MCF 10A (cell line): ENCODE measurements at regions not wholly inside any gene's neighbourhood (a gene's known extent, or its start where the extent isn't known, plus 50 kb on each side); places are given as distances from the start of the nearest gene placed in this dataset.

Experiments
- BruUV-seq: library from RNA; stranded (reverse); fragments of 400-500 nt; replicated peaks from 2 replicates; lab custom pipeline; 2021; lab: Mats Ljungman, UMichigan
- CTCF ChIA-PET: fragments of 300-600 bp; sonication (Branson Sonifier 250); formaldehyde crosslinking; extraction: SDS; loops from one replicate; lab custom pipeline; 2021; ENCODE audit warnings: antibody characterized with exemption, inconsistent platforms; lab: Yijun Ruan, JAX
- POLR2A ChIA-PET: fragments of 300-600, 350-650 bp; sonication (Branson Sonifier 250); formaldehyde crosslinking; extraction: SDS; loops from one replicate; lab custom pipeline; 2020; ENCODE audit warnings: antibody characterized with exemption, inconsistent platforms; lab: Yijun Ruan, JAX
- DNase-seq: peaks from one replicate; pipeline ENCODE4 v3.0.0-alpha.2; 2018; ENCODE audit not compliant: unreplicated experiment
- H3K27ac Mint-ChIP-seq: one replicate; pipeline ENCODE4 v1.8.0; 2022; ENCODE audit warnings: mild to moderate bottlenecking, low read depth, mixed read lengths; ENCODE audit not compliant: unreplicated experiment
- H3K27me3 Mint-ChIP-seq: one replicate; pipeline ENCODE4 v1.8.0; 2022; ENCODE audit warnings: mixed read lengths; ENCODE audit not compliant: insufficient read depth, unreplicated experiment
- H3K36me3 Mint-ChIP-seq: one replicate; pipeline ENCODE4 v1.8.0; 2022; ENCODE audit warnings: mild to moderate bottlenecking, moderate library complexity, mixed read lengths; ENCODE audit not compliant: insufficient read depth, unreplicated experiment
- H3K4me1 Mint-ChIP-seq: one replicate; pipeline ENCODE4 v1.8.0; 2022; ENCODE audit warnings: mixed read lengths; ENCODE audit not compliant: insufficient read depth, unreplicated experiment
- H3K4me3 Mint-ChIP-seq: one replicate; pipeline ENCODE4 v1.8.0; 2022; ENCODE audit warnings: mild to moderate bottlenecking, moderate library complexity, mixed read lengths; ENCODE audit not compliant: unreplicated experiment
- H3K9me3 Mint-ChIP-seq: one replicate; pipeline ENCODE4 v1.8.0; 2022; ENCODE audit warnings: mixed read lengths; ENCODE audit not compliant: unreplicated experiment
- intact Hi-C: fragments of 100-400 bp; cut with micrococcal nuclease; formaldehyde crosslinking; loops from 2 replicates; pipeline ENCODE4 v1.14.1; 2022
- TF ChIP-seq, protein P1 (sequence below): fragments of 200-600 bp; IDR thresholded peaks from one replicate; pipeline ENCODE4 v1.8.0; 2022; ENCODE audit warnings: antibody characterized with exemption, mild to moderate bottlenecking; ENCODE audit not compliant: unreplicated experiment

DNA sequence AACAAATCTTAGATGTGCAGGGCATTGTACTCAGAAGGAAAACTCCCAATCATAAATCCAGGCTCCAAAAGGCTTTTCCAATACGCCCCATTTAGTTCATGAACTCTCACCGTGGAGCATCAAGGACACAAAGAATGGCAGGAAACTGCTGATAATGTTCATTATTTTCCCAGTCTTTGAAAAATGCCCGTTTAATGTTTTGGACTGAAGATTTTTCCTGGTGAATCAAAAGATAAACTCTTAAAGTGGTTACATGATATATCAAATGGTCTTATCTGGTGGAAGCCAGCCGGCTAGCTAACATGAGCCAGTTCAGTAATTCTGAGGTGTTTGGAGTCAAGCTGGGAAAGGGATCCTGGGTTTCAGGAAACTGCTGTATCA is 62.1 kb upstream of the AP1S2 start:
- ChIA-PET POLR2A (no interaction called here), CTCF (interaction anchor here (1.1 kb wide), 1 partner anchor 14 kb away, joined by 3 read pairs; no protein-coding TSS in a partner anchor)
- H3K4me1 Mint-ChIP-seq = no peaks in the 10 kb centered on the region
- no TSS peak for BruUV-seq
- H3K27me3 Mint-ChIP-seq = peaks cover 91% of the 10 kb centered on the region
- intact Hi-C loops = no loop called here
- H3K9me3 Mint-ChIP-seq = no peaks in the 10 kb centered on the region
- H3K4me3 Mint-ChIP-seq = no peak overlapping the region
- H3K27ac Mint-ChIP-seq = no peak overlapping the region
- H3K36me3 Mint-ChIP-seq = no peaks in the 10 kb centered on the region
- DNase-seq = no peak
- TF ChIP-seq, protein P1, sequence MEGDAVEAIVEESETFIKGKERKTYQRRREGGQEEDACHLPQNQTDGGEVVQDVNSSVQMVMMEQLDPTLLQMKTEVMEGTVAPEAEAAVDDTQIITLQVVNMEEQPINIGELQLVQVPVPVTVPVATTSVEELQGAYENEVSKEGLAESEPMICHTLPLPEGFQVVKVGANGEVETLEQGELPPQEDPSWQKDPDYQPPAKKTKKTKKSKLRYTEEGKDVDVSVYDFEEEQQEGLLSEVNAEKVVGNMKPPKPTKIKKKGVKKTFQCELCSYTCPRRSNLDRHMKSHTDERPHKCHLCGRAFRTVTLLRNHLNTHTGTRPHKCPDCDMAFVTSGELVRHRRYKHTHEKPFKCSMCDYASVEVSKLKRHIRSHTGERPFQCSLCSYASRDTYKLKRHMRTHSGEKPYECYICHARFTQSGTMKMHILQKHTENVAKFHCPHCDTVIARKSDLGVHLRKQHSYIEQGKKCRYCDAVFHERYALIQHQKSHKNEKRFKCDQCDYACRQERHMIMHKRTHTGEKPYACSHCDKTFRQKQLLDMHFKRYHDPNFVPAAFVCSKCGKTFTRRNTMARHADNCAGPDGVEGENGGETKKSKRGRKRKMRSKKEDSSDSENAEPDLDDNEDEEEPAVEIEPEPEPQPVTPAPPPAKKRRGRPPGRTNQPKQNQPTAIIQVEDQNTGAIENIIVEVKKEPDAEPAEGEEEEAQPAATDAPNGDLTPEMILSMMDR = no peak

DNA sequence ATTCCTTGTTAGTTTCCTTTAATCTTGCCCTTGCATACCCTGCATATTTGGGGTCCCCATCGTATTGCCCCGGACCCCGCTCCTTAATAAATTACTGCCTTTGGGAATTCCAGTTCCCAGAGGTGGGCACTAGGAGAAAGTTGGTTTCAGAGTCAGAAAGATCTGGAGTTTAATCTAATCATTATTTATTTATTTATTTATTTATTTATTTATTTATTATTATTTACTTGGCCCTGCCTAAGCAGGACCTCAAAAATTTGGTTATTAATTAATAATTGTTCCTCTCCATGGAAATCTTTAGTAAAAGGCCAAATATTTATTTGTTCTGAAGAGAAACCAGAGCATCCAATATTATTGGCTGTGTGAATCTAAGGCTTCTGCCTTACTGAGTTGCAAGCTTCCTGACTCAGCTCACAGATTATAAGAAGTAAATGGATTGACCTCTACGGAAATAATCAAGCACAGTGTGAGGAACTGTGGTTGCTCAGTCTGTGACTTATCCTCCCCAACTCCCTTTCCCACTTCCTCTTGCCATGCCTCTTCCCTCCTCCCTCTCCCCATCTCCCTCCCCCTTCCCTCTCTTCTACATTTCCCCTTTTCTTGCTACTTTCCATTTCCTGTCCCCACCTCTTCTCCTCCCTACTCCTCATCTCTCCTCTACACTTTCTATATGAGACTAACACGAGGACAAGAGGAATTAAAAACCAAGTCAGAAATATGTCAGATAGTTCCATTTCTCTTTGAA is 61.5 kb upstream of the AP1S2 start:
- Mint-ChIP-seq H3K4me3 (no peak overlapping the region), H3K27ac (no peak overlapping the region), H3K36me3 (no peaks in the 10 kb centered on the region), H3K9me3 (no peaks in the 10 kb centered on the region), H3K4me1 (no peaks in the 10 kb centered on the region), H3K27me3 (peaks cover 93% of the 10 kb centered on the region)
- intact Hi-C loops = no loop called here
- TF ChIP-seq, protein P1 = no peak
- no TSS peak for BruUV-seq
- POLR2A ChIA-PET = no interaction called here
- CTCF ChIA-PET = interaction anchor here (0.6 to 1.1 kb wide), 2 partner anchors 14 to 259 kb away, joined by 3 read pairs; no protein-coding TSS in a partner anchor
- DNase-seq = no peak

DNA sequence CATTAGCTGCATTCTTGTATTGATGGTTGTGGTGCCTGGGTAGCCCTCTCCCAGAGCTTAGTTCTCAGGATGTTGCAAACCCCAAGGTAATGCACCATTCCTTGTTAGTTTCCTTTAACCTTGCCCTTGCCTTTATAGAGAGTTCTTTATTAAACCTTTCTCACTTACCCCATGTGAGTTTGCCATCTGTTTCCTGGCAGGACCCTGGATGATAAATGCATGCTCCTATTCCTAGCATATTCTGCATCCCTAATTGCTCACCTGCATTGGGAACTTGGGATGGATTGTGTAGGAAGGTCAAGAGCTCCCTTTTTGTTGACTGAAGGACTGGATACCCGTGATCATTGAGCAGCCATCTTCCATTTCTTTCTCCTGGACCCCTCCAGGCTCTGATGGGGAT is 59.9 kb upstream of the AP1S2 start:
- POLR2A ChIA-PET = interaction anchor here (0.7 kb wide), 1 partner anchor 145 kb away, joined by 4 read pairs; no protein-coding TSS in a partner anchor
- no TSS peak for BruUV-seq
- H3K27me3 Mint-ChIP-seq = peaks cover 92% of the 10 kb centered on the region
- CTCF ChIA-PET = no interaction called here
- H3K27ac Mint-ChIP-seq = no peak overlapping the region
- no peaks in the 10 kb centered on the region for H3K4me1 Mint-ChIP-seq
- no peak for DNase-seq
- no peaks in the 10 kb centered on the region for H3K9me3 Mint-ChIP-seq
- H3K4me3 Mint-ChIP-seq = no peak overlapping the region
- no peaks in the 10 kb centered on the region for H3K36me3 Mint-ChIP-seq
- intact Hi-C loops = no loop called here
- TF ChIP-seq, protein P1 = no peak

DNA sequence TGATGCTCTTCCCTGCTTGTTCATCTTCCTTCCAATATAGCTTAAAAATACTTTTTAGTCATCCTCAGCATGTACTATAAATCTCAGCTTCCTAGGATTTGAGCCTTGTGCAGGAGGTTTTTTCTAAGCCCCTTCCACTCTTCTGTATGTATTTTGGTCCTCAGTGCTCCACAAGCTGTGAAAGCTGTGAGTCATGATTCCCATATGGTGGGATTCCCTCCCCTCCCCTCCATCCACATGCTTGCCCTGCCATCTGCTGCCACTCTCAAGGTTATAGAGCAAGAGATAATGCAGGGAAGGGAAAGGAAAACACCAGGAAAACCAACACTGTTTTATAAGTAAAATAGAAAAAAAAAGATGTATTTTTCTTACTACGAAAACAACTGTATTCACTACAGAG is 58.5 kb upstream of the AP1S2 start:
- no peak for DNase-seq
- intact Hi-C loops = no loop called here
- H3K4me1 Mint-ChIP-seq = no peaks in the 10 kb centered on the region
- H3K27ac Mint-ChIP-seq = no peak overlapping the region
- ChIA-PET CTCF (no interaction called here), POLR2A (no interaction called here)
- H3K27me3 Mint-ChIP-seq = peaks cover 87% of the 10 kb centered on the region
- no peaks in the 10 kb centered on the region for H3K9me3 Mint-ChIP-seq
- no peak overlapping the region for H3K4me3 Mint-ChIP-seq
- TF ChIP-seq, protein P1 = no peak
- no peaks in the 10 kb centered on the region for H3K36me3 Mint-ChIP-seq
- BruUV-seq = no TSS peak
